ENCODE measurements at regions not wholly inside any gene's neighbourhood (a gene's known extent, or its start where the extent isn't known, plus 50 kb on each side); places are given as distances from the start of the nearest gene placed in this dataset.
"Not testable (repeated sequence)": the region's sequence is repeated elsewhere in the genome, so short reads cannot be mapped to it uniquely, and the experiment has no call there.

- H3K36me3 ChIP-seq, result no peaks in the 10 kb centered on the region
- no peaks in the 10 kb centered on the region for H3K4me1 ChIP-seq (ENCODE audit: low read depth)
- no peak for TF ChIP-seq CTCF (IDR thresholded peaks at IDR 0.05; ENCODE audit: low read depth, low read length)
- H3K27me3 ChIP-seq, result no peaks in the 10 kb centered on the region
- DNase-seq (ENCODE audit: low read depth in 1 of 2, low spot score in 1 of 2), result no peak
- no peak overlapping the region for H3K4me3 ChIP-seq
- H3K27ac ChIP-seq, result no peak overlapping the region
- H3K9me3 ChIP-seq (ENCODE audit: low read depth), result no peaks in the 10 kb centered on the region
These were observed 466.9 kb downstream of the MID1IP1 start for GRCh38 chrX:39268207-39268606.

GRCh38 chrX:39275500-39276068, 474.3 kb downstream of the MID1IP1 start:
- no peak for TF ChIP-seq CTCF (IDR thresholded peaks at IDR 0.05; ENCODE audit: low read depth, low read length)
- H3K4me1 ChIP-seq (ENCODE audit: low read depth), result no peaks in the 10 kb centered on the region
- no peak for DNase-seq (ENCODE audit: low read depth in 1 of 2, low spot score in 1 of 2)
- H3K36me3 ChIP-seq, result no peaks in the 10 kb centered on the region
- H3K9me3 ChIP-seq (ENCODE audit: low read depth), result no peaks in the 10 kb centered on the region
- H3K27ac ChIP-seq, result no peak overlapping the region
- H3K4me3 ChIP-seq, result no peak overlapping the region
- H3K27me3 ChIP-seq, result no peaks in the 10 kb centered on the region

- not testable (repeated sequence) for H3K27ac ChIP-seq; DNase-seq (ENCODE audit: low read depth in 1 of 2, low spot score in 1 of 2); H3K4me3 ChIP-seq; H3K4me1 ChIP-seq (ENCODE audit: low read depth); H3K36me3 ChIP-seq; H3K27me3 ChIP-seq; H3K9me3 ChIP-seq (ENCODE audit: low read depth)
These were observed 476.6 kb downstream of the MID1IP1 start for GRCh38 chrX:39277685-39278390.

GRCh38 chrX:39283239-39283638, 482.0 kb downstream of the MID1IP1 start:
- no peak for TF ChIP-seq CTCF (IDR thresholded peaks at IDR 0.05; ENCODE audit: low read depth, low read length)
- peaks cover 3% of the 10 kb centered on the region for H3K9me3 ChIP-seq (ENCODE audit: low read depth)
- no peak overlapping the region for H3K27ac ChIP-seq
- no peak overlapping the region for H3K4me3 ChIP-seq
- no peak for DNase-seq (ENCODE audit: low read depth in 1 of 2, low spot score in 1 of 2)
- H3K27me3 ChIP-seq, result no peaks in the 10 kb centered on the region
- H3K4me1 ChIP-seq (ENCODE audit: low read depth), result no peaks in the 10 kb centered on the region
- no peaks in the 10 kb centered on the region for H3K36me3 ChIP-seq

- H3K4me1 ChIP-seq (ENCODE audit: low read depth), result no peaks in the 10 kb centered on the region
- H3K36me3 ChIP-seq, result no peaks in the 10 kb centered on the region
- H3K9me3 ChIP-seq (ENCODE audit: low read depth), result no peaks in the 10 kb centered on the region
- peak in 1 of 2 donors; percentile 7 for DNase-seq (ENCODE audit: low read depth in 1 of 2, low spot score in 1 of 2)
- no peak overlapping the region for H3K27ac ChIP-seq
- no peaks in the 10 kb centered on the region for H3K27me3 ChIP-seq
- H3K4me3 ChIP-seq, result no peak overlapping the region
- TF ChIP-seq CTCF (IDR thresholded peaks at IDR 0.05; ENCODE audit: low read depth, low read length), result no peak
These were observed 487.3 kb downstream of the MID1IP1 start for GRCh38 chrX:39288592-39288991.

GRCh38 chrX:39289827-39290226, 488.6 kb downstream of the MID1IP1 start:
- Histone ChIP-seq H3K4me1 (ENCODE audit: low read depth) (no peaks in the 10 kb centered on the region), H3K9me3 (ENCODE audit: low read depth) (no peaks in the 10 kb centered on the region), H3K27me3 (no peaks in the 10 kb centered on the region), H3K27ac (no peak overlapping the region), H3K4me3 (no peak overlapping the region), H3K36me3 (no peaks in the 10 kb centered on the region)
- no peak for DNase-seq (ENCODE audit: low read depth in 1 of 2, low spot score in 1 of 2)
- TF ChIP-seq CTCF (IDR thresholded peaks at IDR 0.05; ENCODE audit: low read depth, low read length), result no peak
